Naive thymus-derived CD8-positive, alpha-beta T cell (primary cell): ENCODE measurements at regions not wholly inside any gene's neighbourhood (a gene's known extent, or its start where the extent isn't known, plus 50 kb on each side); places are given as distances from the start of the nearest gene placed in this dataset.

ENCODE experiments used
- ATAC-seq, 2 donors: fragments of 150-1000 bp; cut with Tn5 transposase in 1 of 2; sonication (Bioruptor Pico), chemical (Tn5 transposase) in 1 of 2; 1 replicate in 1 of 2; 2 replicates in 1 of 2; pipeline ENCODE4 v1.10.0; 2021; ENCODE audit warnings: mild to moderate bottlenecking in 2 of 2, moderate library complexity in 2 of 2
- POLR2A ChIA-PET: fragments of 350-600 bp; sonication (Branson Sonifier 250); formaldehyde crosslinking; loops from one replicate; lab custom pipeline; 2021; ENCODE audit warnings: antibody characterized with exemption; lab: Charles Lee
- DNase-seq, 10 donors: peaks; one replicate each; pipeline versions ENCODE4 v3.0.0 to v3.0.0-alpha.2; 2020 to 2022
- H3K27ac Mint-ChIP-seq, 10 donors: one replicate each; pipeline ENCODE4 v1.8.0; 2020 to 2022; ENCODE audit warnings: mild to moderate bottlenecking in 10 of 10, mixed read lengths in 10 of 10, moderate library complexity in 4 of 10, inconsistent platforms in 1 of 10
- H3K27me3 Mint-ChIP-seq, 5 donors: one replicate each; pipeline ENCODE4 v1.8.0; 2021 to 2022; ENCODE audit warnings: mixed read lengths in 5 of 5
- H3K36me3 Mint-ChIP-seq, 3 donors: one replicate each; pipeline ENCODE4 v1.8.0; 2020 to 2022; ENCODE audit warnings: mixed read lengths in 3 of 3, mild to moderate bottlenecking in 2 of 3, inconsistent platforms in 1 of 3
- H3K4me1 Mint-ChIP-seq, 4 donors: one replicate each; pipeline ENCODE4 v1.8.0; 2021 to 2022; ENCODE audit warnings: mixed read lengths in 4 of 4
- H3K4me3 Mint-ChIP-seq, 10 donors: one replicate each; pipeline ENCODE4 v1.8.0; 2020 to 2022; ENCODE audit warnings: mild to moderate bottlenecking in 10 of 10, mixed read lengths in 10 of 10, moderate library complexity in 6 of 10, inconsistent platforms in 1 of 10
- H3K9me3 Mint-ChIP-seq, 9 donors: one replicate each; pipeline ENCODE4 v1.8.0; 2020 to 2022; ENCODE audit warnings: mixed read lengths in 9 of 9, mild to moderate bottlenecking in 3 of 9, inconsistent platforms in 1 of 9, moderate library complexity in 1 of 9

DNA sequence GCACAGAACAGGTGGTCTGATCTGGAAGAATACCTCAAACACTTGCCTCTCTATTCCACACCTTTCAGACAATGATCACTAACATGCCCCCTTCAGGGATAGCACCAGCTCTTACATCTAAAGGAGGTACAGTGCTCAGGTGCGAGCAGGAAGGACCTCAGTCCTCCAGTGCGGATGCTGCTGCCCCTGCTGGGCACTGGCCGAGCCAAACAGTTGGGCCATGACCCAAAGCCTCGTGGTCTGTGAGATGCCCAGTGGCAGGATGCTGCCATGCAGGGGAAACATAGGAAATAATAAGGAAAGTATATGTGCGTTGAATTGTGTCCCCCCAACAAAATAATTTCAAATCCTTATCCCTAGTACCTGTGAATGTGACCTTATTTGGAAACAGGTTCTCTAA, 243.7 kb downstream of the NDUFA10 start:
- H3K4me3 Mint-ChIP-seq: no peak overlapping the region
- POLR2A ChIA-PET: no interaction called here
- peaks cover 6 to 26% (median 13%) of the 10 kb centered on the region in 9 donors for H3K9me3 Mint-ChIP-seq
- H3K4me1 Mint-ChIP-seq: no peaks in the 10 kb centered on the region
- H3K36me3 Mint-ChIP-seq: peaks cover 0 to 15% (median 3%) of the 10 kb centered on the region in 3 donors
- no peak overlapping the region for H3K27ac Mint-ChIP-seq
- H3K27me3 Mint-ChIP-seq: peaks cover 4 to 17% (median 7%) of the 10 kb centered on the region in 5 donors
- no peak for ATAC-seq
- no peak for DNase-seq

DNA sequence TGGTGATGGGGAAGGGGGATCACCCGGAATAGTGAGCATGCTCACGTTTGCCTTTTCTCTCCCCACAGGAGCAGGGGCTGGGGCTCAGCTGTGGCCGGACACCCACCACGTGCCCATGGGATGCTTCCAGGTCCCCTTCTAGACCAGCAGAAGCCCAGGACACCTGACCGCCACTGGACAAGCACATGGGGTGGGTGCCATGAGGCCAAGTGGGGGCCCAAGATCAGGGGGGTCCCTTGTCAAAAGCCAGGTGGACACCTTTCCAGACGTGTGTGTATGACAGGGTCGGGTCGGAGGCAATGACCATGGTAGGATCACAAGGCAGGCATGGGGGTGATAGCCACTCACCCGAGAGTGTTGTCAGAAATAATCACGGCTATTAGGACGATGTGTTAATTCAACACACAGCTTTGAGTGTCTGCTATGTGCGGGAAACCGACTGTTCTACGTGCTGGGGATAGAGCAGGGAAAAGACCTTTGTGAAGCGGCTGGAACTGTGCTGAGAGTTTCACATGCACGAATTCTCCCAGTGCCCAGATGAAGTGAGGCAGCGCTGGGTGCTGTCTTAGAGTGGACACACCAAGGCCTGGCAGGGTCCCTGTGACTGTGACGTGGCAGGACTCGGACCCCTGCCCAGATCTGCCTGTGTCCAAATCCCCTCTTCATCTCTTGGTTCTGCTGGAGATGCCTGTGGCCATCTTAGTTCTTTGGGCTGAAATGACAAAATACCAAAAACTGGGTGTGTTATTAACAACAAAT, 244.7 kb downstream of the NDUFA10 start:
- H3K4me1 Mint-ChIP-seq: no peaks in the 10 kb centered on the region
- peaks cover 2 to 13% (median 7%) of the 10 kb centered on the region in 5 donors for H3K27me3 Mint-ChIP-seq
- no peak overlapping the region for H3K27ac Mint-ChIP-seq
- peaks cover 0 to 5% (median 0%) of the 10 kb centered on the region in 3 donors for H3K36me3 Mint-ChIP-seq
- no peak for DNase-seq
- peaks cover 0 to 15% (median 6%) of the 10 kb centered on the region in 9 donors for H3K9me3 Mint-ChIP-seq
- ATAC-seq: no peak
- POLR2A ChIA-PET: no interaction called here
- no peak overlapping the region for H3K4me3 Mint-ChIP-seq

DNA sequence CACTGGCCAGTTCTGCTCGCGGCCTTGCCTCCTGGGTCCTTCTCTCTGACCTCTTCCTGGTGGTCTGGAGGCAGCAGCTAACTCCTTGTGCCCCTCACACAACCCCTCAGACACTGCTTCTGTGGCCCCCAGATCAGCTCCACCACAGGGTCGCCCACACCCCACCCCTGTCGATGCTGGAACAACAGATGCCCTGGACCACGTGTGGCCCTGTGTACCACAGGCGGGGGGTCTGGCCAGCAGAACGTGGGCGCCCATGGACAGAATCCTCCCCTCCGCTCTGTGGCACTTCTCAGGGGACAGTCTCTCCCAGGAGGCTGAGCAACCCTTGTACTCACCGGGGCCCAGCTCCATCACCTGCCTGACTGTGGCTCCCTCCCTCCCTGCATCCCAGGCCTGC, 245.6 kb downstream of the NDUFA10 start:
- Mint-ChIP-seq H3K4me1 (no peaks in the 10 kb centered on the region), H3K27ac (peak overlapping the region in 1 of 10 donors; percentile 46), H3K9me3 (peaks cover 0 to 9% (median under 1%) of the 10 kb centered on the region in 9 donors), H3K36me3 (no peaks in the 10 kb centered on the region), H3K4me3 (no peak overlapping the region), H3K27me3 (peaks cover 2 to 16% (median 13%) of the 10 kb centered on the region in 5 donors)
- ATAC-seq: no peak
- POLR2A ChIA-PET: no interaction called here
- no peak for DNase-seq

DNA sequence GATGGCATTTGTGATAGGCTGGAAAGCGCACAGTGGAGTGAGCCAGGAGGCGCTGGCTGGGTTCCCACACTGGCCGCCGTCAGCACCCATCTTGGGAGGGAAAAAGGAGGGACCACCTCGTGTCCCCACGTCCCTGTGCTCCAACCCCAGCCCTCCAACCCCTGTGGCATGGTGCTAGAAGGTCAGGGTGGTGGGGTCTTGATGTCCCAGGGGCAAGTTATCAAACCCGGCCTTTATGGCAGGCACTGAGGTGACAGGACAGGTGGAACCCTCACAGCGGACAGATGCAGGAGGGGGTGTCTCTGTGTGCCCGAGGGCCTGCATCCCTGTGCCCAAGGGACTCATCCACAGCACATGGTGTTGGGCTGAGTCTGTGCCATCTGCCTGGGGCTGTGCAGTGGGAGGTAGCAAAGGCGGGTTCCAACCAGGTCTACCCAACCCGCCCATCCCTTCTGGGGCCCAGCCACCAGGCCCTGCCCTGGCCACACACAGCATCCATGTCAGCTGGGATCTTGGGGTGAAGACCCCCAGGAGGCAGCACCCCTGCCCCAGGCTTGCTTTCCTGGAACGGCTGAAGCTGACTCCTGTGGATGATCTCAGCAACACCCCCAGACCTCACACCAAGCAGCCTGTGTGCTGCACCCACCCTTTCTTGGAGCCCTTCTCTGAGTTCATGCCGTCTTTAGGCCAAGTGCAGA, 246.1 kb downstream of the NDUFA10 start:
- H3K36me3 Mint-ChIP-seq: no peaks in the 10 kb centered on the region
- DNase-seq (peak in 1 of 10 donors; percentile 15), ATAC-seq (no peak)
- no peak overlapping the region for H3K4me3 Mint-ChIP-seq
- no peaks in the 10 kb centered on the region for H3K4me1 Mint-ChIP-seq
- peaks cover 2 to 18% (median 13%) of the 10 kb centered on the region in 5 donors for H3K27me3 Mint-ChIP-seq
- POLR2A ChIA-PET: no interaction called here
- no peak overlapping the region for H3K27ac Mint-ChIP-seq
- peaks cover 0 to 9% (median 0%) of the 10 kb centered on the region in 9 donors for H3K9me3 Mint-ChIP-seq

DNA sequence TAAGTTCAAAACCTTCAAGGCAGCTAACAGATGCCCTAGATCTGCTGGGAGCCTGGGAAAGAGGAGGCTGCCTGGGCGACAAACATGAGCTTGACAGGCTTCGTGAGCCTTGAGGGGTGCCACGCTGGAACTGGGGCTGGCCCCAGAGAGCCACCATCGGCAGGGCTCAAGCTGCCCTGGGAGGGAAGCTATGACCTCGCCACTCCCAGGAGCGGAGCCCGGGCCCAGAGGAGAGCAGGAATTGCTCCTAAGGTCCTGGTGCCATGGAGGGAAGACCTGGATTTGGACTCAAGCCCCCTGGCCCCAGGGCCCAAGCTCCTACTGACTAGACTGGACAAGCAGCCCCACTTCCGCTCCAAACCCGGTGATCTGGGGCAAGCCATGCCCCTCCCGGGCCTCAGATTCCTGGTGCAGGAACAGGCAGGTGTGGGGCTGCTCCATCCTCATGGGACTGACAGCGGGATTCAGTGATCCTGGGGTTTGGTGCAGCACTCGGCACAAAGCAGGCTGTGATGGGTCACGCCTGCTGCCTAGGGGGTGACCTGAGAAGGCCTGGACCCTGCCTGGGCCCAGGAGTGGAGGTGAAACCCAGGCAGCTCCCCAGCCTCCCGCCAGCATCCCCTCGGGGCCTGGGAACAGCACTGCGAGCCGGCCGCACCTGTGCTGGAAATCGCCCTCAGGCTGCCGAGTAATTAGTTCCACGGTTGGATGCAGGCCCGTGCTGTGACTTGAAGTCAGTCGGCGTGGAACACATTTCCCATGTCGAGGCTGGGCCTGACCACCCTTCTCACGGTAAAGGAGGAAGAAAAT, 246.9 kb downstream of the NDUFA10 start:
- POLR2A ChIA-PET: no interaction called here
- H3K4me1 Mint-ChIP-seq: no peaks in the 10 kb centered on the region
- H3K9me3 Mint-ChIP-seq: peaks cover 0 to 10% (median 0%) of the 10 kb centered on the region in 9 donors
- DNase-seq: no peak
- H3K27ac Mint-ChIP-seq: no peak overlapping the region
- H3K27me3 Mint-ChIP-seq: peaks cover 0 to 17% (median 13%) of the 10 kb centered on the region in 5 donors
- no peak overlapping the region for H3K4me3 Mint-ChIP-seq
- no peak for ATAC-seq
- no peaks in the 10 kb centered on the region for H3K36me3 Mint-ChIP-seq

DNA sequence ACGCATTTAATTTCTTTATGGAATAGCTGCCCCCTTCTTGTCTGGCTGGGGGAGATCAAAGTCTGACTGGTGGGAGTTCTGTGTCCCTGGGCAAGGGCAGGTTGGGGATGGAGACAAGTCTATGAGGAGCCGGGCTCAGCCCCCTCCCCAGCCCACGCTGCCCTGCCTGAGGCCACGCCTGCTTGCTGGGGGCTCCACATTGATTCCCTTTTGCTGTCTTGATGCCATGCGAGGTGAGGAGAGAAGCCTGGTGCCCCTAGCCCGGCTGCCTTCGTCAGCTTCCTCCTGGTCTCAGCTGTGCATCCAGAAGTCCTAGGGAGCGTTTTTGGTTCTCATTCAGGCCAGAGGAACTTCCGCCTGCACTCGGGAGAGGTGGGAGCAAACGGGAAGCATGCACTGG, 247.9 kb downstream of the NDUFA10 start:
- peaks cover 0 to 21% (median 3%) of the 10 kb centered on the region in 9 donors for H3K9me3 Mint-ChIP-seq
- no peak overlapping the region for H3K27ac Mint-ChIP-seq
- ATAC-seq: no peak
- POLR2A ChIA-PET: no interaction called here
- no peaks in the 10 kb centered on the region for H3K36me3 Mint-ChIP-seq
- no peak overlapping the region for H3K4me3 Mint-ChIP-seq
- no peak for DNase-seq
- peaks cover 0 to 14% (median 10%) of the 10 kb centered on the region in 5 donors for H3K27me3 Mint-ChIP-seq
- H3K4me1 Mint-ChIP-seq: no peaks in the 10 kb centered on the region

DNA sequence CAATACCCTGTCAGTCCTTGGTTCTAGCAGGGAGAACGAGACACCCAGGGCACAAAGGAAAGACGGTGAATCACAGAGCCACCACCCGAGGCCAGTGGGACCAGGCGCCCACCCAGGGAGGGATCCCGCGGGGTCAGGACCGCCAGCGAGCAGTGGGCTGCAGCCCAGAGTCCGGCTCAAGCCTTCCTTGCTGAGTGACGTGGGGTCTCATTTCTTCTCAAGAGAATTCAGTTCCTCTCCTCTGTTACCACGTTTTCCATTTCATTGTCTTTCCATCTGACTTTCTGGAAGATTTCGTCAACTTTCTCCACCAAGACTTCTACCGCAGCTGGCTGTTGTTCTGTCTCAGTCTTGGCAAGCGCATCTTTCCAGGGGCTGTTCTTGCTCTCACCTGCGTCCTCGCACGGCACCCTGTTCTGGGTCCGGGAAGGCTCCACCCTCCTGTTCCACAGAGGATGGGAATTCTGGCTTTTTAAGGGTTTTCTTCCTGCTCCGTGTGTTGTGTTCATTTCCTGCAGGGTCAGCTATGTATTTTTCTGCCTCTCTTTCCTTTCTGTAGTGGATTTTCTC, 248.6 kb downstream of the NDUFA10 start:
- peaks cover 0 to 13% (median 10%) of the 10 kb centered on the region in 5 donors for H3K27me3 Mint-ChIP-seq
- ATAC-seq (no peak), DNase-seq (peak in 1 of 10 donors; percentile 14)
- H3K9me3 Mint-ChIP-seq: peaks cover 0 to 28% (median 5%) of the 10 kb centered on the region in 9 donors
- POLR2A ChIA-PET: no interaction called here
- H3K36me3 Mint-ChIP-seq: peaks cover 0 to 2% (median 0%) of the 10 kb centered on the region in 3 donors
- no peak overlapping the region for H3K4me3 Mint-ChIP-seq
- no peak overlapping the region for H3K27ac Mint-ChIP-seq
- H3K4me1 Mint-ChIP-seq: no peaks in the 10 kb centered on the region

DNA sequence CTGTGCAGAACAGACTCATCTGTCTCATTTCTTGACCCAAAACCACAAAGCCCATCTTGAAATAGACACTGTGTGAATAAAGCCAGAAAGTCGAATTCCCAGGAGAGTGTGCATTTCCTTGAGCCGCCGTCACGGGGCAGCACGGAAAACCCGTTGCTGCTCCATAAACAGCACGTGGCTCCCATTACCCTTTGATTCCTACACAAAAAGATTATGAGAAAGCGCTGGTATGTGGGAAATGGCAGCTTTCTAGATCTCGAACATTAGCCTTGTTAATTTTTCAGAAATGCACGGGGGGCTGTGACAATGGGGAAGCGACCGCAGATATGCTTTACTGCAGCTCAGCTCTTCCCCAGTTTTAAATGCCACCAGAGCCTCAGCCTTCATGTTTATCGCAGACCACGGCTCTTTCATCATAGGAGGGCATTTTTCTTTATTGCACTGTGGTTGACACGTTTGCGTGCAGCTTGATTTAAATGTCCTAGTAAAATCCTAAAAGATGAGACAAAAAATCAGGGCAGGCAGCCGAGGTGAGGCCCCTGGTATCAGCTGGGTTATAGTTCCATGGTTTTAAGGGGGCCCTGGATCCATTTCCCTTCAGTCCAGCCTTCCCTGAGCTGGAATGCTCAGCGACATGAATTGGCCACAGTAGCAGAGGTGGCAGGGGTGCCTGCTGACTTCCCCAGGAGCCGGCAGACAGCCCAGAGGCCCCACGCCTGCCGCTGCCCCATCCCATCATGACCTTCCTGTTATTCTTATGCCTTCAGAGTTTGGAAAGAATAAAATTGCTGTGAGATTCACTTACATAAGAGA, 249.3 kb downstream of the NDUFA10 start:
- DNase-seq (no peak), ATAC-seq (no peak)
- Mint-ChIP-seq H3K27ac (no peak overlapping the region), H3K4me3 (no peak overlapping the region), H3K9me3 (peaks cover 0 to 29% (median 6%) of the 10 kb centered on the region in 9 donors), H3K27me3 (peaks cover 0 to 10% (median 5%) of the 10 kb centered on the region in 5 donors), H3K36me3 (peaks cover 0 to 5% (median 0%) of the 10 kb centered on the region in 3 donors), H3K4me1 (no peaks in the 10 kb centered on the region)
- POLR2A ChIA-PET: no interaction called here

DNA sequence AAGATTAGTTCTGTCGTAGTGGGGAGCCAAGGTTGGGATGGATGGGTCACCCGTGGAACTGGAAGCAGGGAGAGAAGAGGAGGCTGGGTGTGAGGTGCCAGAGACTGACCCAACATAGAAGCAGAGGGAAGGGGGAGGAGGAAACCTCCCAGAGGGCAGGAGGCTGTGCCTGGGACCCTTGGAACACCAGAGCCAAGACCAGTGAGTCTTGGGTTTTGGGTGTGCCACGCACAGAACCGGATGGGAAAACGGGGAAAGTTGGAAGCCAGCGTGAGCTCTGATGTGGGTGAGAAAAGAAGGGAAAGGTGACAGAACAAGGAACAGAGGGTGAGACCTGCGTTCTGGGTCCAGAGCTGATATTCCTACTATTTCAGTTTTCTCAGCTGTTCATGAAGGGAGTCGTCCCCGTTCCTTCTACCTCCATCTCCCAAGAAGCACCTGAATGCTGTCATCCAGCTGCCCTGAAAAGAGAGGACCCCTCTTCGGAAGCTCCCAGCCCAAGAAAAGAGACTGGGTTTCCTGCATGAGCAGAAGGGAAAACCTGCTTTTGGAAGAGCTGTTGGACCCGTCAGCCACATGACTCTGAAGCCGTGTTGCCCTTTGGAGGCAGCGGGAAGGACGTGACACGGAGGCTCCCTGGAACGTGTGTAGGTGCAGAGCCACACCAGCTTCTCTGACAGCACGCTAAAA, 250.1 kb downstream of the NDUFA10 start:
- no peaks in the 10 kb centered on the region for H3K4me1 Mint-ChIP-seq
- peaks cover 0 to 5% (median 0%) of the 10 kb centered on the region in 3 donors for H3K36me3 Mint-ChIP-seq
- no peak overlapping the region for H3K27ac Mint-ChIP-seq
- POLR2A ChIA-PET: no interaction called here
- peak in 1 of 10 donors; percentile 14 for DNase-seq
- ATAC-seq: no peak
- H3K9me3 Mint-ChIP-seq: peaks cover 0 to 23% (median 6%) of the 10 kb centered on the region in 9 donors
- no peak overlapping the region for H3K4me3 Mint-ChIP-seq
- H3K27me3 Mint-ChIP-seq: peaks cover 0 to 10% (median 4%) of the 10 kb centered on the region in 5 donors

DNA sequence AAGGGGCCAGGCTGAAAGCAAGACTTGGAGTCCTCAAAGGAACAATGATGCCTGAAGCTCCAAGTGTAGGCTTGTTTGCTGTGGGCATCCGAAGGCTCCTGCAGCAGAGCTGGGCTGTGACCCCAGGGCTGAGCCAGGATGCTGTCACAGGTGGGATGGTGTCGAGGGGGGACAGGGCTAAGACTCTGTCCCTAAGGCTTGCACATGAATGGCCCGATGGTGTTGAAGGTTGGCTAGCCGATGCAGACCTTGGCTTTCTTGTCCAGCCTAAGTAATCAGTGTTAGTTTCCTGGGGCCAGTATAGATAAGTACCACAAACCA, 251.0 kb downstream of the NDUFA10 start:
- Mint-ChIP-seq H3K27ac (no peak overlapping the region), H3K27me3 (peaks cover 0 to 10% (median 4%) of the 10 kb centered on the region in 5 donors), H3K9me3 (peaks cover 0 to 23% (median 6%) of the 10 kb centered on the region in 9 donors), H3K36me3 (peaks cover 0 to 5% (median 0%) of the 10 kb centered on the region in 3 donors), H3K4me1 (no peaks in the 10 kb centered on the region), H3K4me3 (no peak overlapping the region)
- POLR2A ChIA-PET: no interaction called here
- ATAC-seq (no peak), DNase-seq (peak in 1 of 10 donors; percentile 13)
